22Rv1 (cell line): ENCODE measurements at regions not wholly inside any gene's neighbourhood (a gene's known extent, or its start where the extent isn't known, plus 50 kb on each side); places are given as distances from the start of the nearest gene placed in this dataset.

ENCODE experiments used
- ZFX ChIP-seq: fragments of 450-650 bp; IDR thresholded peaks from 2 replicates; pipeline ENCODE4 v1.6.1; 2017; ENCODE audit warnings: antibody characterized with exemption, borderline replicate concordance
- TF ChIP-seq, protein P1 (sequence below): fragments of 450-650 bp; IDR thresholded peaks from 2 replicates; pipeline ENCODE4 v1.5.1; 2017; ENCODE audit warnings: mild to moderate bottlenecking

DNA sequence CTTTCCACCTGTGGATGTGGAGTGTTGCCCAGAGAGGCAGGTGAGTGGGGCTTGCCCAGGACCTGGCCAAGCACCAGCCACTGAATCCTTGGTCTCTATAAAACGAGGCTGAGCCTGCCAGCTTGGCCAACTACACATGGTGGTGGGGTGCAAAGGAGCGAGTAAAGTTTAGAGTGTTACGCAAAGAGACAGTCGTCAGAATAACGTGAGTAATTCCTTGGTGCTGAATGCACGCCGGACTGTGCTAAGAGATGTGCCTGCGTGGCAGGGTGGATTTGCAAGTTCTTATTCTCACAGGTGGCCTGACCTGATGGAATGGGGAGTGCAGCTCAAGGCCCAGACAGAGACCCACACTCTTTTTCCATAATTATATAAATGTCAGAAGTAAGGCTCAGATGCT lies 88.6 kb upstream of the B3GAT1 start:
- TF ChIP-seq, protein P1, sequence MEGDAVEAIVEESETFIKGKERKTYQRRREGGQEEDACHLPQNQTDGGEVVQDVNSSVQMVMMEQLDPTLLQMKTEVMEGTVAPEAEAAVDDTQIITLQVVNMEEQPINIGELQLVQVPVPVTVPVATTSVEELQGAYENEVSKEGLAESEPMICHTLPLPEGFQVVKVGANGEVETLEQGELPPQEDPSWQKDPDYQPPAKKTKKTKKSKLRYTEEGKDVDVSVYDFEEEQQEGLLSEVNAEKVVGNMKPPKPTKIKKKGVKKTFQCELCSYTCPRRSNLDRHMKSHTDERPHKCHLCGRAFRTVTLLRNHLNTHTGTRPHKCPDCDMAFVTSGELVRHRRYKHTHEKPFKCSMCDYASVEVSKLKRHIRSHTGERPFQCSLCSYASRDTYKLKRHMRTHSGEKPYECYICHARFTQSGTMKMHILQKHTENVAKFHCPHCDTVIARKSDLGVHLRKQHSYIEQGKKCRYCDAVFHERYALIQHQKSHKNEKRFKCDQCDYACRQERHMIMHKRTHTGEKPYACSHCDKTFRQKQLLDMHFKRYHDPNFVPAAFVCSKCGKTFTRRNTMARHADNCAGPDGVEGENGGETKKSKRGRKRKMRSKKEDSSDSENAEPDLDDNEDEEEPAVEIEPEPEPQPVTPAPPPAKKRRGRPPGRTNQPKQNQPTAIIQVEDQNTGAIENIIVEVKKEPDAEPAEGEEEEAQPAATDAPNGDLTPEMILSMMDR = no peak
- no peak for TF ChIP-seq ZFX
